Left lung (tissue), 4 donors: ENCODE measurements at regions not wholly inside any gene's neighbourhood (a gene's known extent, or its start where the extent isn't known, plus 50 kb on each side); places are given as distances from the start of the nearest gene placed in this dataset.
"Not testable (repeated sequence)": the region's sequence is repeated elsewhere in the genome, so short reads cannot be mapped to it uniquely, and the experiment has no call there.

Experiments used
- ATAC-seq: fragments of 200-7000 bp; cut with Tn5 transposase; one replicate; pipeline ENCODE4 v1.9.1; 2020; ENCODE audit warnings: moderate library complexity
- DNase-seq, 4 donors: peaks; one replicate each; pipeline ENCODE4 v3.0.0-alpha.2; 2013 to 2020
- H3K27ac ChIP-seq, 2 donors: fragments of 200-600 bp; sonication (generic) in 1 of 2; one replicate each; pipeline versions ENCODE4 v1.5.0 to v1.8.0; 2020 to 2021
- H3K27me3 ChIP-seq, 2 donors: fragments of 200-600 bp; sonication (generic) in 1 of 2; one replicate each; pipeline versions ENCODE4 v1.5.0 to v1.8.0; 2020 to 2021
- H3K36me3 ChIP-seq, 2 donors: fragments of 200-600 bp; sonication (generic) in 1 of 2; one replicate each; pipeline versions ENCODE4 v1.5.0 to v1.8.0; 2020 to 2021
- H3K4me1 ChIP-seq, 2 donors: fragments of 200-600 bp; one replicate each; pipeline ENCODE4 v1.8.0; 2021
- H3K4me3 ChIP-seq, 2 donors: fragments of 200-600 bp; sonication (generic) in 1 of 2; one replicate each; pipeline versions ENCODE4 v1.5.0 to v1.8.0; 2020 to 2021; ENCODE audit warnings: mild to moderate bottlenecking in 1 of 2
- H3K9me3 ChIP-seq, 2 donors: fragments of 200-600 bp; sonication (generic) in 1 of 2; one replicate each; pipeline versions ENCODE4 v1.5.0 to v1.8.0; 2020 to 2021
- intact Hi-C, 2 donors: fragments of 100-400 bp; cut with DNase I; formaldehyde crosslinking; loops; one replicate each; pipeline versions ENCODE4 v1.11.2 to v1.14.2; 2022
- donor health status: DM: no; HTN: yes; CAD: no.
- donor health status: DM: no; HTN: no; CAD: no.

GRCh38 chr14:19096876-19097275 lies 129.6 kb downstream of the POTEM start:
- H3K27me3 ChIP-seq, H3K27ac ChIP-seq, intact Hi-C loops, ATAC-seq, H3K36me3 ChIP-seq, H3K4me3 ChIP-seq, H3K4me1 ChIP-seq: not testable (repeated sequence)
- peaks cover 0 to 19% of the 10 kb centered on the region in 2 donors for H3K9me3 ChIP-seq
- peak in 1 of 4 donors; percentile 53 for DNase-seq

DNA sequence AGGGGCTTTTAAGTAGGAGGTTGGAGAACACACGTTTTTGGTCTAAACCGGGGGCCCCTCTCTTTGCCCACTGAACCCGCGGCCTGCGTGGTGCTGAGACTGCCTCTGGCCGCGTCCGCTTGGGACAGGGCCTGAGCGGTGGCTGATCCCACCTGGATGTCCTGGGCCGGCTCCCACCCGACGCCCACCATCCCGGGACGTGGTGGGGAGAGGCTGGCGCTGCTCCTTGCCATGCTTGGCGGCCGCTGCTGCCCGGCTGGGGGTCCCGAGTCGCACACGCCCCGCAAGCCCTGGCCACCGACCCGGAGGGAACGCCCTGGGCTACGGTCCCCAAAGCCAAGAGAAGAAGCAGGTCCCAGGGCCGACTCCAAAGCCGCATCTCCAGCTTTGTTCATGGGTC lies 130.1 kb downstream of the POTEM start:
- intact Hi-C loops: not testable (repeated sequence)
- DNase-seq: peak in 1 of 4 donors; percentile 82

GRCh38 chr14:19097750-19098149 lies 130.5 kb downstream of the POTEM start:
- H3K9me3 ChIP-seq: peaks cover 0 to 19% of the 10 kb centered on the region in 2 donors
- H3K27me3 ChIP-seq, ATAC-seq, H3K4me3 ChIP-seq, H3K36me3 ChIP-seq, H3K27ac ChIP-seq, intact Hi-C loops, H3K4me1 ChIP-seq: not testable (repeated sequence)
- peak in 1 of 4 donors; percentile 84 for DNase-seq

More for the DNA sequence above, 130.1 kb downstream of the POTEM start:
- not testable (repeated sequence) for ATAC-seq, H3K4me1 ChIP-seq, H3K27me3 ChIP-seq, H3K27ac ChIP-seq, H3K4me3 ChIP-seq, H3K36me3 ChIP-seq
- peaks cover 0 to 19% of the 10 kb centered on the region in 2 donors for H3K9me3 ChIP-seq

DNA sequence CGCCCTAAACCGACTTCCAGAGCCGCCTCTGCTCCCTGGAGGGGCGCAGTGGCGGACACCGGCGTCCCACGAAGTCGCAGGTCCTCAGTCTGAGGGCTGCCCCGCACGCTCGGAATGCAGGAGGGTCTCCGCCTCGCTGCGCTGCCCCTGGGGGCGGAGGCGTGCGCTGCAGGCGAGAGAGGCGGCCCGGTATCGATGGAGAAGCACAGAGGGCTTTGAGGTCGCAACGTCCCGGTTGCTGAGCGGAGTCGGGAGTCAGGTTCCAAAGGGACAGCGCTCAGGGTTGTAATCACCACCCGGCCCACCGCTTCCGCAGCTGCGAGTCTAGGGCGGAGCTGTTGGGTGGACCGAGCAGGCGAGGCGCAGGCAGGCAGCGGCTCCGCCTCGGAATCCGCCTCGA lies 131.0 kb downstream of the POTEM start:
- peak in 1 of 4 donors; percentile 63 for DNase-seq
- H3K27ac ChIP-seq, intact Hi-C loops, ATAC-seq, H3K4me3 ChIP-seq, H3K27me3 ChIP-seq, H3K4me1 ChIP-seq, H3K36me3 ChIP-seq: not testable (repeated sequence)
- H3K9me3 ChIP-seq: peaks cover 0 to 19% of the 10 kb centered on the region in 2 donors

DNA sequence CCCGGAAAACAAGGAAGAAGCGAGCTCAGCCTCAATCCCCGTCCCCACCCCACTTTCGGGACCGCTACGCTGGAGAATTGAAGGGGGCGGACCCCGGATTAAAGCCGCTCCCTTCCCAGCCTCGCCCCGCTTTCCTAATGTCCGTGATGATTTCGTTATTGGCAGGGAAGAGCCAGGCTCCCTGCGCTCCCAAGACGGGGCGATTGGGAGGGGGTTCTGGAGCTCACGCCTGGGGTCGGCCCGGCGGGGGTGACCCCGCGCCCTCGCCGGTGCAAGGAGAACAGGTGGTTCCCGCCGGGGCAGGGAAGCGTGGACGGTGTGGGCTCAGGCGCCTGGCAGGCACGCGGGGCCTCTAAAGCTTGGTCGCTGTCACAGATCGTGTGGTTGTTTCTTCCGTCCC lies 131.5 kb downstream of the POTEM start:
- DNase-seq: peak in 1 of 4 donors; percentile 83
- H3K4me3 ChIP-seq, H3K27ac ChIP-seq, intact Hi-C loops, H3K36me3 ChIP-seq, H3K4me1 ChIP-seq, H3K27me3 ChIP-seq, ATAC-seq: not testable (repeated sequence)
- peaks cover 0 to 19% of the 10 kb centered on the region in 2 donors for H3K9me3 ChIP-seq

DNA sequence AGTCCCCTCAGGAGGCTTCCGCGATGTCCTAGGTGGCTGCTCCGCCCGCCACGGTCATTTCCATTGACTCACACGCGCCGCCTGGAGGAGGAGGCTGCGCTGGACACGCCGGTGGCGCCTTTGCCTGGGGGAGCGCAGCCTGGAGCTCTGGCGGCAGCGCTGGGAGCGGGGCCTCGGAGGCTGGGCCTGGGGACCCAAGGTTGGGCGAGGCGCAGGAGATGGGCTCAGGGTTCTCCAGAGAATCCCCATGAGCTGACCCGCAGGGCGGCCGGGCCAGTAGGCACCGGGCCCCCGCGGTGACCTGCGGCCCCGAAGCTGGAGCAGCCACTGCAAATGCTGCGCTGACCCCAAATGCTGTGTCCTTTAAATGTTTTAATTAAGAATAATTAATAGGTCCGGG lies 132.1 kb downstream of the POTEM start:
- DNase-seq, H3K27me3 ChIP-seq, intact Hi-C loops, H3K4me3 ChIP-seq, H3K4me1 ChIP-seq, H3K36me3 ChIP-seq, H3K27ac ChIP-seq, ATAC-seq: not testable (repeated sequence)
- peaks cover 0 to 19% of the 10 kb centered on the region in 2 donors for H3K9me3 ChIP-seq

DNA sequence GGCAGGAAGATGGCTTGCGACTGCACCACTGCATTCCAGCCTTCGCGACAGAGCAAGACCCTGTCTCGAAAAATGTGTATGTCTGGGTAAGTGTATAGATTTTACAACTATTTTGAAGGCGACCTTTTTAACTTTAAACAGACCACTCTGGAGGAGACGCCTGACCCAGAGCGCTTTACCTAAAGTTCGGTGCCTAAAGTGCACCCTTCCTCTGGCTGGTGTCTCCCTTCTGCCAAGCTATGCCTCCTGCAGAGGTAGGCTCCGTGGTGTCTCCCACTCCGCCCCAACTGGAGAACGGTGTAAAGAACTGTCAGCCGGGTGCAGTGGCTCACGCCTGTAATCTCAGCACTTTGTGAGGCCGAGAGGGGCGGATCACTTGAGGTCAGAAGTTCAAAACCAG lies 132.7 kb downstream of the POTEM start:
- H3K36me3 ChIP-seq, H3K27me3 ChIP-seq, ATAC-seq, DNase-seq, H3K27ac ChIP-seq, H3K4me1 ChIP-seq, intact Hi-C loops, H3K4me3 ChIP-seq: not testable (repeated sequence)
- peaks cover 0 to 19% of the 10 kb centered on the region in 2 donors for H3K9me3 ChIP-seq

- H3K27me3 ChIP-seq, intact Hi-C loops, H3K27ac ChIP-seq, DNase-seq, H3K9me3 ChIP-seq, H3K4me1 ChIP-seq, H3K4me3 ChIP-seq, ATAC-seq, H3K36me3 ChIP-seq: not testable (repeated sequence)
These were observed 138.3 kb downstream of the POTEM start for GRCh38 chr14:19105551-19105950.

GRCh38 chr14:19109887-19110286 lies 142.7 kb downstream of the POTEM start:
- H3K4me1 ChIP-seq, ATAC-seq, H3K9me3 ChIP-seq, intact Hi-C loops, H3K36me3 ChIP-seq, H3K27me3 ChIP-seq, H3K4me3 ChIP-seq, DNase-seq, H3K27ac ChIP-seq: not testable (repeated sequence)

- H3K4me1 ChIP-seq, H3K4me3 ChIP-seq, H3K27ac ChIP-seq, ATAC-seq, H3K27me3 ChIP-seq, H3K36me3 ChIP-seq, H3K9me3 ChIP-seq, DNase-seq, intact Hi-C loops: not testable (repeated sequence)
These were observed 153.1 kb downstream of the POTEM start for GRCh38 chr14:19120383-19120782.

GRCh38 chr14:19126269-19127051 lies 159.2 kb downstream of the POTEM start:
- H3K27ac ChIP-seq, intact Hi-C loops, H3K4me3 ChIP-seq, DNase-seq, H3K36me3 ChIP-seq, ATAC-seq, H3K4me1 ChIP-seq, H3K27me3 ChIP-seq, H3K9me3 ChIP-seq: not testable (repeated sequence)

- H3K4me3 ChIP-seq, H3K27me3 ChIP-seq, ATAC-seq, H3K27ac ChIP-seq, H3K36me3 ChIP-seq, intact Hi-C loops, H3K9me3 ChIP-seq, H3K4me1 ChIP-seq, DNase-seq: not testable (repeated sequence)
These were observed 160.6 kb downstream of the POTEM start for GRCh38 chr14:19127664-19128435.

DNA sequence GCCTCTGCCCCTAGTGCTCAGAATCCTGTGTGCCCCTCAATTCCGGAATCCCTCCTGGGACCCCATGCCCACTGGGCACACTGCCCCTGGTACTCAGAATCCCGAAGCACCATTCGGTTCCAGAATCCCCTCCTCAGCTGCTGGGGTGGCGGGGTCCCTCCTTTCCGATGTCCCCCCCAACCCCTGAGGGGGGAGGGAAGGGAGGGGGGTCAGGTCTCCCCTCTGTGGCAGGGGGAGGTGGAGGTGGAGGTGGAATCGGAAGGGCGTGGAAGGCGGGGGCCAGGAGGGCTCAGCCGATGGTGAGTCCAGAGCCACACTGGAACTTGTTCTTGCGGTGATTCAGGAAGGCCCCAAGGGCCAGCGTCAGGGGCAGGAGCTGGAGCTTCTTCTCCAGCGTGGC lies 164.3 kb downstream of the POTEM start:
- ATAC-seq, intact Hi-C loops, H3K27me3 ChIP-seq, DNase-seq, H3K27ac ChIP-seq, H3K4me1 ChIP-seq, H3K9me3 ChIP-seq, H3K4me3 ChIP-seq, H3K36me3 ChIP-seq: not testable (repeated sequence)
